ENCODE measurements at regions not wholly inside any gene's neighbourhood (a gene's known extent, or its start where the extent isn't known, plus 50 kb on each side); places are given as distances from the start of the nearest gene placed in this dataset.
A peak's percentile ranks its signal among the peaks of the same experiment; 100 is the strongest.
"Not testable (repeated sequence)": the region's sequence is repeated elsewhere in the genome, so short reads cannot be mapped to it uniquely, and the experiment has no call there.

GRCh38 chr3:81354119-81354518 lies 407.3 kb downstream of the GBE1 start:
- no peak for DNase-seq

- DNase-seq = no peak
These were observed 408.6 kb downstream of the GBE1 start for GRCh38 chr3:81352867-81353266.

- no peak for DNase-seq
These were observed 411.6 kb downstream of the GBE1 start for GRCh38 chr3:81349816-81350340.

- DNase-seq = no peak
These were observed 422.2 kb downstream of the GBE1 start for GRCh38 chr3:81339040-81339845.

GRCh38 chr3:81336470-81336869 lies 425.0 kb downstream of the GBE1 start:
- no peak for DNase-seq

- not testable (repeated sequence) for DNase-seq
These were observed 431.6 kb downstream of the GBE1 start for GRCh38 chr3:81329835-81330234.

- DNase-seq = no peak
These were observed 435.2 kb downstream of the GBE1 start for GRCh38 chr3:81326245-81326644.

- no peak for DNase-seq
These were observed 440.6 kb downstream of the GBE1 start for GRCh38 chr3:81320862-81321261.

- DNase-seq = no peak
These were observed 446.4 kb downstream of the GBE1 start for GRCh38 chr3:81315030-81315429.

GRCh38 chr3:81311321-81311720 lies 450.1 kb downstream of the GBE1 start:
- DNase-seq = no peak

GRCh38 chr3:81308306-81308705 lies 453.1 kb downstream of the GBE1 start:
- no peak for DNase-seq

- no peak for DNase-seq
These were observed 454.2 kb downstream of the GBE1 start for GRCh38 chr3:81307221-81307620.

GRCh38 chr3:81303321-81303720 lies 458.1 kb downstream of the GBE1 start:
- no peak for DNase-seq

- DNase-seq = no peak
These were observed 459.4 kb downstream of the GBE1 start for GRCh38 chr3:81302045-81302444.

- no peak for DNase-seq
These were observed 460.2 kb downstream of the GBE1 start for GRCh38 chr3:81301230-81301629.

GRCh38 chr3:81300324-81300927 lies 461.0 kb downstream of the GBE1 start:
- DNase-seq = no peak

- no peak for DNase-seq
These were observed 462.0 kb downstream of the GBE1 start for GRCh38 chr3:81299481-81299880.

GRCh38 chr3:81295906-81296577 lies 465.4 kb downstream of the GBE1 start:
- DNase-seq = no peak

GRCh38 chr3:81293156-81293555 lies 468.3 kb downstream of the GBE1 start:
- no peak for DNase-seq

GRCh38 chr3:81291586-81291985 lies 469.9 kb downstream of the GBE1 start:
- no peak for DNase-seq

- no peak for DNase-seq
These were observed 471.8 kb downstream of the GBE1 start for GRCh38 chr3:81289676-81290075.

GRCh38 chr3:81279481-81280379 lies 481.7 kb downstream of the GBE1 start:
- peak; percentile 24 for DNase-seq

GRCh38 chr3:81277853-81278252 lies 483.6 kb downstream of the GBE1 start:
- no peak for DNase-seq

All from amniotic stem cell (primary cell).